ENCODE measurements at regions not wholly inside any gene's neighbourhood (a gene's known extent, or its start where the extent isn't known, plus 50 kb on each side); places are given as distances from the start of the nearest gene placed in this dataset.

DNA sequence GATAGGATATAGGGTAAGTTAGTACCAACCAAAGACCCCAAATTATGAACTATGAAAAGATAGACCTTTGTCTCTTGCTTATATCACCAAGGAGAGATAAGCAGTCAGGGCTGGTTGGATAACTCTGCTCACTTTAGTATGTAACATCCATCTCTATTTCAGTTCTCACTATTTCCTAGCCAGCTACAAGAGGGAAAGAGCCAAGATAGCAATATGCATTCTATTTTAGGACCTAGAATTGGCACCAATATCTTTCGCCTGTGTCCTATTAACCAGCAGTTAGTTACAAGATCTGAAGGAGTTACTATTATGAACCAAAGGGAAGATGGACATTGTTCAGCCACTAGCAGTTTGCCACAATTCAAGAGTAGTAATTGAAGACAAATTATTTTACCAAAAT lies 457.5 kb downstream of the NSUN3 start:
- DNase-seq, result no peak

DNA sequence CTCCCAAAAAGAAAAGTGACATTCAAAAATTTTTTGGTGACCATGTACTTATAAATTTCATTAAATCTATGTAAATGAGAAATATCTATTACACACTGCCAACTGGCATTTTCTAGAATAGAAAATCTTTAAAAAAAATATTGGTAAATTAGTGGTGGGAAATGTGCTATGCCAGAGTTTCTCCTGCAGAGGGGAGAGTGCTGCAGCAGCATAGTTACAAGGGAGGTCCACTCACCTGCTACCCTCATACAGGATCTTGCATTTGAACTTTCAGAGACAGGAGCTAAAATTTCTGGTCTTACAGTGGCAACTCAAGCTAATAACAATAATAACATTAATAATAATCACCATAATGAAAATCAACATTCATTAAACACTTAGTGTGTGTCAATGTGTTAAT lies 459.6 kb downstream of the NSUN3 start:
- DNase-seq, result no peak

DNA sequence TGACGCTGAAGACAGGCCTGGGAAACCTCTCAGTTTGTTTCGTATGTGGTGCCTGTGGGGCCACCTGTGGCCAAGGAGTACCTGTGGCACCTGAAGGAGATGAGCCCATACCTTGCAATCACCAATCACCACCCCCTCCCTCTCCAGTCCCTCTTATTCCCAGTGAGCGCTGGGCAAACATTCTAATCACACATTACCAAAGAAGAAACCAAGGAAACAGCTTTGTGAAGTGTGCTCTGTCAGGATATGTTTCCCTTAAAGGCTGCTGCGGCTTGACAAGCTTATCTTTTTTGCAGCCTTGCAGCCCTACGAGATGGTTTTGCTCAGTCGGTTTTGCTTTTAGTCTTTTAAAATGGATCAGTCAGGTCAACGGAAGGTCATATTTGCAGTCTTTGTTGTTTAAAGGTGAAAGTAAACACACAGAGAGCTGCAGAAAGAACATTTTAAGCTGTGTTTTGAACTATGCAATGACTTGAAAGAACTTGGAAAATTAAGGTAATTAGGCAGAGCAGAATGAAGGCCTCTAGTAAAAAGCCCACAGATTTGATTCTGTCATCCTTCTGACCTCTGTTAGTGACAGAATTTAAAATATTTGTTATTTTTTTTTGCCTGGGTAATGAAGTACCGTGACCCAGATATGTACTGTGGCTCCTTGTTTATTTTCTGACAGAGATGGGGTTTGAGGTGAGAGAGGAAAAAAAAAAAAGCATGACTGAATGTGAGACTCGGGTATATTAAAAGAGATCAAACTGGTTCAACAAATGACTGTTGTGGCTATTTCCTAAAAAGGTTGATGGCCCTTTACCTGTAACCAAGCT lies 461.4 kb downstream of the NSUN3 start:
- no peak for DNase-seq

DNA sequence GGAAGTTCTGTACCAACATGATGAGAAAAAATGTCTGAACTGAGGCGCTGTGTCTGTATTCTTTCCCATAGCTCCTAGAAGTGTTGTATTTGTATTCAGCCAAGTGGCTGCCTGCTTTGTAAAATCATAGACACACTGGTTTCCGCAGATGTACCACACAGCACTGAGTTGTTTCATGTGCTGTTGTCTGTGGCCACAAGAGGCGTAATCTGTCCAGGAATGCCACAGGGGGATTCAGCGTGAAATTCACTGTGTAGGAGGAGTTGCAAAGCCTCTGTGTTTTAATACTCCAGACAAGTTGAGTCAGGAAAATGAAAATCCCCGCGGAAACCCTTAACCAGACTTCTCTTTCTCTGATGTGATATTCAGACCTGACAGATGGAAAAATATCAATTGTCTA lies 462.2 kb downstream of the NSUN3 start:
- DNase-seq, result no peak

DNA sequence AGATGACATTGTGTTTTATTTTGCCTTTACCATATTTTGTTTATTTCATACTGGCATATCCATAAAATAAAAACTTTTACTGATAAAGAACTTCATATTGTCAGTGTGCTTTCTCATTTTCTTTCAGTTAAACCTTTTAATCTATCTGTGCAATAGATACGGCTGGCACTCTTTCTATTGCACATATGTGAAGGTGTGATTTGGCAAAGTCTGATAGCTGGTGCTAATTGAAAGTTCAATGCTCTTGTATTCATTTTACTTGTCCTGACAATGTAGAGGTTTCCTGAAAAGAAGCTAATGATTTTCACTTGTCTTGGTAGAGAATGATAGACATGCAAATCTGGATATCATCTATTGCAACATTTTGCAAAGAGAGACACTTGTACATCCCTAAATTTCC lies 467.0 kb downstream of the NSUN3 start:
- no peak for DNase-seq

DNA sequence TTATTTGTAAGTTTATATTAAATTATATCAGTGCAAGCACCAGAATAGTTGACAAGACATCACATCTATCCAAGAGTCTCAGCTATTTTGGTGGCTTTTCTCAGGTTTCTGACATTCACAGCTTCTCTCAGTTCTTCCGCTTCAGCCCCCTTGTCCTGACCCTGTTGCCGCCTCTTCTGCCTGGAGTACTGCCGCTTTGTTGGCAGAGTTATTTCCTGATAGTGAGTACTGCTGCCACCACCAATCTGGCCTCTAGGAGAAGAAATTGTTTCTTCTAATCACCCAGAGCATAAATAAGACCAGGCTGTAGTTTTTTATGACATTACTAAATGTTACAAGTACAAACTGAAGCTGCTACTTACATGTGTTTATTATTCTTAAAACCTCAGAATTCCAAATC lies 470.1 kb downstream of the NSUN3 start:
- DNase-seq, result no peak

DNA sequence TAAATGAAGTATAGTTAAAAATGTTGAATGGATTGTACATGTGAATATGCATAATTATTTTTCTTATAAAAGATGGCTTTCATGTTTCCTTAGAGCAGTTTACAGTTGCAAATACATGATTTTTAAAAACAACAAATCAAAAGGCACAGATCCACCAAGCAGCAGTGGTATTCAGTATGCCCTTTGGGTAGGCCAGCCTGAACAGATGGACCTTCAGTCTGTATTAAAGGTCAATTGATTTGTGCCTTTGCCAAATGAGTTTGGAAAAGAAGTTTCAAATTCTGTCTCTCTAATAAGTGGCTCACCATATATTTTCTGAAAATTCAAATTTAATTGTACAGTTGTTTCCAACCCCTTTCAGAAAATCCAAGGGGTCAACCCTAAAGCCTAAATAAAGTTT lies 477.1 kb downstream of the NSUN3 start:
- no peak for DNase-seq

DNA sequence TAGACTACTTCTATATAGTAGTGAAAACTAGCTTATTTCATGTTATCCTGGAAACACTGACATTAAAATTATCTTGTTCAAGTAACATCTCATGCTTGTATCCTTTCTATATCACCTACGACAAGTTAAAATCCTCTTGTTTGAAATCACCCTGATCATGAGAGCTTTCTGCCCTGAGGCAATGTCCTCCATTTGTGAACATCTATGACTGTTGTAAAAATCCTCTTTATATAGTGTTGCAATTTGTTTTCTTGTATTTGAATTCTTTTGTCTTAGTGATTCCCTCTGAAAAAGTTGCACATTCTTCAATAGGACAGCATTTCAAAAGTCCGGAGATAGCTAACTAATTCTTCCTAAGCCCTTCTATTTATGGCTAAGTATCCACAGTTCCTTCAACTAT lies 480.3 kb downstream of the NSUN3 start:
- no peak for DNase-seq

DNA sequence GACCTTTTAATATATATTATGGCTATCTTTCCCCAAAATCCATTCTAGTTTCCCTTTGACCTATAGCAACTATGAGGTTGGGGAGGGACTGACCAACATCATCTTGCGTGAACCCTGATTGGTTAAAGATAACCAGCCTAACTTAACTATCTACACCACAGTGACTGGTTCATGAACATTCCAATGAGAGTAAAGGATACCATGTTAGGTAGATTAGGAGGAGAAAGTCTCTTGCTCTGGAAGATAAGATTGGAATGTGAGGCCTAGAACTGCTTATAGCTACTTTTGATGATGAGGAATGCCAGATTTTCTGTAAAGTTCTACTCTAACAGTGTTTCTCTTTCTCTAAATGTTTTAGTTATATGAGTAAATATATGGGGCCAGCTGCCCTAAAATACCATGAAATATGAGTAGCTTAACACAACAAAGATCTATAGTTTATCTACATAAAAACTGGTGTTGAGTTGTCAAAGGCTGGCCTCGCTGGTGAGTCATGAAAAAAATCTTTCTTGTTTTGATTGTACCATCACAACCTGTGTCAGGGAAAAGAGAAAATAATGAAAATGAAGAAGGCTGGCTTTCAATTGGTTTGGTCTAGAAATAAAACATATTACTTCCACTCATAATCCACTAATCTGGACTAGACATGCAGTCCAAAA lies 481.4 kb downstream of the NSUN3 start:
- DNase-seq, result no peak

DNA sequence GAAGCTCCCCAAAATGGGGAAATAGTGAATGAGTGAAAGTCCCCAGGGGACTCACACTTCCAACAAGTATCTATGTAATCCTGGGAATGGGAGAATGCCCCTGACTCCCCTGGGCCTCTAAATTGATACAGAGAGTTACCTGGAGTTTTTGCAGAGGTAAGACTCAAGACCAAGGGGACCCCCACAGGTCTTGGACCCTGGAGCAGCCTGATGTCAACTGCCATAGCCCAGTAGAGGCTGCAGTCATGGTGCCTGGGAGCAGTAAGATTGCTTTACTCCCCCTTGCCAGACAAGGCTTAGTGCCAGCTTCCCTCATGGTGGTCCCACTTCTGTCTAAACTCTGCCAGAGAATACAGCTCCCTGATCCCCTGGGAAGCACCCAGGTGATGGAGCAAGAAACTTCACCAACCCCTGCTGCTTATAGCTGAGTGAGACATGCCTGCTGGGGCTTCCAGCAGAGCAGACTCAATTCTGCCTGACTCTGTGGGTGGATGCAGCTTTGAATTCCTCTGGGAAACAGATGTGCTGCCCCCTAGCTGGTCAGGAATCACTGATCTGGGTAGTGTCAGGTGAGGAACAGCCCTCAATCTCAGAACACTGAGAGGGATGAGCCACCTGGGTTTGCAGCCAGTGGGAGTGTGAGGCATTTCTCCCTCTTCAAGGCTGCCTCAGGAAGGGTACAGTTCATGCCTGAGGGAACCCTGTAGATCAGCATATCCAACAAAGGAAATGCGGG lies 485.9 kb downstream of the NSUN3 start:
- no peak for DNase-seq

DNA sequence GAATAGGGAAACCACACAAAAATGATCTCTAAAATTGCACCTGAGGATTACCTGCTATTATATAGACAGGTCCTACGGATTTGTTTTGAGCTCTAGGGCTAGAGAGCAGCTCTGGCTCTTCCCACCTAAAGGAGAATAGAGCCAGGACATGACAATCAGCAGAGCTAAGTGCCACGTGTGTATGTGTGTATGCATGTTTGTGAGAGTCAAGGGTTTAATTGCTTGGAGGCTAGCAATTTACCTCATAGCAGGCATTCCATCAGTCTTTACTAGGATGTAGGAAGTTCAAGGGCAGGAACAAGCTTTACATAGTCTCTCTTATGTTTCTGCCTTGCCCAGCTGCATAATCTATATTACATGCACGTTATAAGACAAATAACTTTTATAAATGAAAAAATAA lies 498.2 kb downstream of the NSUN3 start:
- no peak for DNase-seq

DNA sequence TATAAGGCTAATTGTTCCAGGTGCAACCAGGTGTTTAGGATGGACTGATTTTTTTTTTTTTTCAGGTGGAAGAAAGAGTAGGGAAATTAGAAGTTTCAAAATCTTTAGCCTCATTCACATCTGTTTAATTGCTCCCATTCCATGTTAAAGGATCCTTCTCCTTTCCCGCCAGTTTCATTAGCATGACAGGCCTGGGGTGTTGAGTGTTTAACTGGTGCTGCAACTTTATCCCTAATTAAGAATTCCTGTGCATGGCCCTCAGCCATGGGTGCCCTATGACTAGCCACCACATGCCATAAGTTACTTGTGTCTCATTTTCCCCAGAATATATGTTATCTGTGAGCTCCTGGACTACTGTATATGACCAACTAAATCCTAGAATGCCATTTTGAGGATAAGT lies 501.4 kb downstream of the NSUN3 start:
- no peak for DNase-seq

DNA sequence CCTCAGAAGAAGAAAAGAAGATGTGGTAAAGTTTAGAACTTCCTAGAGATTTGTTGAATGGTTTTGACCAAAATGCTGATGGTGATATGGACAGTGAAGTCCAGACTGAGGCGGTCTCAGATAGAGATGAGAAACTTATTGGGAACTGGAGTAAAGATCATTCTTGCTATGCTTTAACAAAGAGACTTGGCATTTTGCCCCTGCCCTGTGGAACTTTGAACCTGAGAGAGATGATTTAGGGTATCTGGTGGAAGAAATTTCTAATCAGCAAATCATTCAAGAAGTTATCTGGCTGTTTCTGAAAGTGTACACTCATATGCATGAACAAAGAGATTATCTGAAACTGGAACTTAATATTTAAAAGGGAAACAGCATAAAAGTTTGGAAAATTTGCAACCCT lies 505.2 kb downstream of the NSUN3 start:
- no peak for DNase-seq

DNA sequence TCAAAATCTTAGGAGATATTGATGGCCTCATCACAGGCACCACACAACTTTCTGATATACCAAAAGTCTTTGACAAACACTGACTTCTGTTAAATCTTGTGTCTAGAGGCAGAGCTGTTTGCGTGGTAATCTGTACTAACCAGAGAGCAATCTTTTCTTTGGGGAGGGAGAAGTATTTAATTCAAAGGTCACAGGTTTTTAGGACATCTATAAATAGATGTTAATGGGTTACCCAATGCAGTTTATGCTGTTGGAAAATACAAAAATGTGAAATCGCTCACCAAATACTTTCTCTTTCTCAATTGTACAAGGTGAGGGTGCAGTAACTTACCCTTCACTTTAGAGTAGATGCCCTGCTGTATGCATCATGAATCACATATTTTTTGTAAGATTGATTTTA lies 510.5 kb downstream of the NSUN3 start:
- DNase-seq, result no peak

DNA sequence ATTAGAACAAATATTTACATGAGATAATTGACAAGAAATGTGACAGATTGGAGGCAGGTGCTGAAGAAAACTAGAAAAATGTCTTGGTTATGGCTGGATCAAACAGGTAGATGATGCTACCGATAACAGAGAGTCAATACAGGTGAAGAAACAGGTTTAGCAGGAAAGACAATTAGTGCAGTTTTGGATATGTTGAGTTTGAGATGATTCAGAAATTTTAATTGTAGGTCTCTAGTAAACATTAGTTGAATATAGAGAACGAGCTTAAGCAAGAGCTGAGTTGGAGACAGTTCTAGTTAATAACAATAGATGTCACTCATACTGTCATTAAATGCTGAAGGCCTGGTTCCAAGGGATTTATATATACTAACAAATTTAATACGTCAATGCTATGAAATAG lies 524.4 kb downstream of the NSUN3 start:
- no peak for DNase-seq

DNA sequence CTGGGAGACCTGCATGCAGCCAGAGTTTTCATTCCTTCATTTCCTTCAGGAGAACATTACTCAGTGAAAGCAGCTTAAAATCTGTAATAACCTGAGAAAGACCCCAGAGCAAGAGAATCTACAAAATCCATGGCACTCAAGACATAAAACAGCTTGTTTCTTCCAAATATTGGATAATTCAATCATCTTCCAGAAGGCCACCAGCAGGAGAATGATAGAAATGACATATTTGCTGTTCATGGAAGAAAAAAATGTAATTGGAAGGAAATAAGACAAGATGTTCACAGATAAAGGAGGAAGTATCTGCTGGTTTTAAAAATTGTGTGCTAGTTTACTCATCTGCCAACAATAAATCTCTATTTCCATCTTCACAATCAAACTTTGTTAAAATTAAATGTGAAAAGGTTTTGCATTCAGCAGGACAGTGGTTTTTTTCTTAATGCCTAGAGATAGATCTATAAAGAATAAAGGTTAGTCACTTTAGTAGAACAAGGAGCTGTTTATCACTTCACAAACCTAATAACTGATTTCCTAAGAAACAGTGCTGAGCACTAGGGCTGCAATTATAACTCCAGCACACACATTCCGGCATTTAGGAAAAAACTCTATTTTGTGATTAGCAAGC lies 530.8 kb downstream of the NSUN3 start:
- no peak for DNase-seq

DNA sequence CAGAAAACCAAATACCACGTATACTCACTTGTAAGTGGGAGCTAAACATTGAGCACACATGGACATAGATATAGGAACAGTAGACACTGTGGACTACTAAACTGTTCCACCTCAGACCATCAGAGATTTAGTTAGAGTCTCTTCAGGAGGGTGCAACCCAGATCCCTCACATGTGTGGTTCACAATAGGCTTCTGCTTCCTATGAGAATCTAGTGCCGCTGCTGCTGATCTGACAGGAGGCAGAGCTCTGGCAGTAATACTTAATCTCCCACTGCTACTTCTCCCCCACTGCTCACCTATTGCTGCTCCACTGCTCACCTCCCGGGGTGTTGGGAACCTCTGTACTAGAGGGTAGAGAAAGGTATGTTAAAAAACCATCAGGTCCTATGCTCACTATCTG lies 533.3 kb downstream of the NSUN3 start:
- no peak for DNase-seq

DNA sequence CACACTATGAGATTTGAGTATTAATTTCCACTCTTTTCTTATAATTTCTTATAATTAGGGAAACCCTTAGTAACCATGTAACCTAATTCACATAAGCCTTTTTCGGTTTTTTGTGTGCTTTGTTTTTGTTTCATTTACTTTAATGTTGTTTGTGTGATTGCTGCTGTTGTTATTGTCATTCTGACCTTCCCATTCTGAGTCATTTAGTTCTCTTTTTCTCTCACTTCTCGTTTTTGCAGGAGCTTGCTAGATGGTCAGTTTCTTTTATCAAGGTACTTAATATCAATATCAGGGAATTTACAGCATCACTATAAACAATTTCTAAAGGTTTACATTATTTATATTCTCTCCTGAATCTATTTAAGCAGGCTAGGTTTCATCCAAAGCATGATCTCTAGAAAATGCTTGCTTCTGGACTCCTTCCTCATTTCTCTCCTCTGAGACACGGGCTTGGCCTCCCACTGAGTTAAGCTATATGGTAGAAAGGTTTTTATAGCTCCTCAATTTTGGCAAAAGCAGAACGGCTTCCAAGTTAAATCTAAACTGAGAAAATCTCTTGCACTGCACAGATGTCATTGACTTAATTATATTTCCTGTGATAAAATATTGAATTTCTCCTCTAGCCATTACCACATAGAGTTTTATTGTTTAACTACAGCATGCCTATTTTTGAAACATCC lies 534.2 kb downstream of the NSUN3 start:
- DNase-seq, result no peak

DNA sequence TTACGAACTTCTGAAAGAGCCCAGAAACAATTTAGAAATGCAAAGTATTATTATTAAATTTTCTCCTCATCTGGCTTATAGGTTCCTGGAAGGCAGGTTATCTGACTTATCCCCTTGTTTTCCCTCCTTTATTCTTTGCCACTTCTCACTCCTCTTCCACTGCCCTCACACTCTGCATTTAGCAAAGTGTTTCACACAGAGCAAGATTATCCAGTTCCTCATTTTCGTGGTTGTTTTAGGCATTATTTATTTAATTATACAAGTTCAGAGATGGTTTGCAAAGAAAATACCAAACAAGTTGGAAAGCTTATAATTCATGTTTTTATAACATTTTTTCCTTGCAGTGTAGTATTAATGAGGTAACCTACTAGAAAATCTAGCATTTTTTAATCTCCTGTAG lies 544.9 kb downstream of the NSUN3 start:
- no peak for DNase-seq

DNA sequence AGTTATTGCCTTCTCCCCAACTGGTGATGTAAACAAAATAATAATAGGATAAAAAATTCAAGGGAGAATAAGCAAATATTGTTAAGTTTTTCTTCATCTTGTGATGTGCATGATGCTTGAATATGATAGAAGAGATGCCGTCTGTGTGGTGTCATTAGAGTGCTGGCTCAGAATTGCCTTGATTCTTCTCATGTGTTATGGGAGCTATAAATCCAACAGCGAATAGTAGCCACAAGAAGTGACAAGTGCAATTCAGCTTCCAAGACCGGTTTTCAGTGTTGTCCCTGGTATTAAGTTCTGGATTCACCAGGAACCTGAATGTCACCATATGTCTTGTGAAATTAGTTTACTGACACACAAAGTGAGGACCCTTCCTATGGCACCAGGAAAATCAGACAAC lies 547.0 kb downstream of the NSUN3 start:
- no peak for DNase-seq

DNA sequence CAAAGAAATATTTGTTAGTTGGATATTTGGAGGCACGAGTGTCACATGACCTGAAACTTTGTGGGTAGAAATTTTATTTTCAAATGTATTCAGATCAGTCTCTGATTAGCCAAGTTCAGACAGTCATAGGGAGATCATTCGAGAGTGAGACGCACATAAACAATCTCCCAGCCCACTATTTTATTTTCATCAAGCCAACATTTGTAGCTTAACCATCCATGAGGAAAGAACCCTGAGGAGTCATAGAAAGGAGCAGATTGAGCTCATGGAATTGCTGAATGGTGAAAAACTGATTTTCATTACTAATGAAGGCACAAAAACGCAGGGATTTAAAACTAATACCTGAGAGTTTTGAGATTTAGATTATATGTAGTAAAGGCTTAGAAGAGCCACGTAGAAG lies 548.7 kb downstream of the NSUN3 start:
- DNase-seq, result no peak

DNA sequence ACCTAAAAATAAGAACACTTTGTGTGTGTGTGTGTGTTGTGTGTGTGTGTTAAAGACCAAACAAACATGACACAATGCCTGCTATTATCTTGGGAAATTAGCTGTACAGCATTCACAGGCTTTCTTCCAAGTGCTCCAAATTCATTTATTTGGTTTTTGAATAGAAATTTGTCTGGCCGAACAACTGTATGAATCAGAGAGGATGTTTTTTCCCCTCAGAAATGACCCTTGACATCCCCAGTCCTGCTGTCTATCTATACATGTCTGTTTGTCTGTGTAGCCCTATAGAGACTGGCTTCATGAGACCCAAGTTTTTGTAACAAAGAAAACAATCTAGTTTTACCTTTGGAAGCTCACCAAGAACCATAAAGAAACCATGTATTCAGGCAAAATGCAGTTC lies 549.8 kb downstream of the NSUN3 start:
- no peak for DNase-seq

DNA sequence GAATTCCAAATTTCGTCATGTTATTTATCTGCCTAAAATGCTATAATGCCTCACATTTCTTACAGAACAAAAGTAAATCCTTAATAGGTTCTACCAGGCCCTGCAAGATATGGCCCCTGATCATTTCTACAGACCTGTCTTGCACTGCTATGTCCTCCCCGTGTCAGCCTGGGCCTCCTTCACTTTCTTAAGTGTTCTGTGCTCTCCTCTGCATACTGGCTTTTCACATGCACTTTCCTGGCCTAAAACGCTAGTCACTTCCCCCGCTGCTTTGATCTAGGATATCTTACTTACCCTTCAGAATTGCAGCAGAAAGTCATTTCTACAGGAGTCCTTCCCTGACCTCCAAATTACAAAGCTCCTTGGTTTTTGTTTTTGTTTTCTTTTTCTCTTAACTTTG lies 551.3 kb downstream of the NSUN3 start:
- no peak for DNase-seq
